Vagina (tissue), 2 donors: ENCODE measurements at regions not wholly inside any gene's neighbourhood (a gene's known extent, or its start where the extent isn't known, plus 50 kb on each side); places are given as distances from the start of the nearest gene placed in this dataset.

Experiments
- POLR2AphosphoS5 ChIP-seq, 2 donors: sonication (generic); formaldehyde crosslinking; IDR thresholded peaks; one replicate each; pipeline ENCODE4 v1.9.0; 2017; ENCODE audit warnings: antibody characterized with exemption in 2 of 2, mild to moderate bottlenecking in 2 of 2, low read depth in 1 of 2; ENCODE audit not compliant: insufficient read depth in 1 of 2
- TF ChIP-seq, protein P1 (sequence below), 3 experiments: fragments of 450-650 bp in 2 of 3; fragments of 200-600 bp in 1 of 3; sonication (generic) in 1 of 3; IDR thresholded peaks; one replicate each; pipeline ENCODE4 v1.5.1; 2017 to 2019; ENCODE audit warnings: antibody characterized with exemption in 3 of 3, mild to moderate bottlenecking in 2 of 3, moderate library complexity in 2 of 3

DNA sequence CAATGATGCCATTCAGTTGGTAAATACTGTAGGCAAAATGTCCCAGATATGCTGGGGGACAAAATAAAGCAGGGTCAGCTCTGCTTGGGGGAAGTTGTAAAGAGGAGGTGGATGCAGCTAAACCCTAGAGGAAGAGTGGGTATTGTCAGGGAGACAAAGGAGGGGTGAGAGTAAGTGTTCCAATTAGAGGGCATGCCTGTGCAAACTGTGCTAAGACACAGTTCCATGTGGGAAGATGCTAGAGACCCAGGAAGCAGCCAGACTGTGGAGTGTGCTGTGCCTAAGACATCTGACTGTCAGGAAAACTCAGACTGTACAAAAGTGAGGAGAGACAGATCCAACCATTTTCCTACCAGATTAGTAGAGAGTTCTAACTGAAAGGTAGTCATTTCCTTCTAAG is 474.3 kb downstream of the ATP23 start:
- TF ChIP-seq POLR2AphosphoS5 (IDR thresholded peaks at IDR 0.05; ENCODE audit: insufficient read depth in 1 of 2, low read depth in 1 of 2) = no peak
- TF ChIP-seq, protein P1, sequence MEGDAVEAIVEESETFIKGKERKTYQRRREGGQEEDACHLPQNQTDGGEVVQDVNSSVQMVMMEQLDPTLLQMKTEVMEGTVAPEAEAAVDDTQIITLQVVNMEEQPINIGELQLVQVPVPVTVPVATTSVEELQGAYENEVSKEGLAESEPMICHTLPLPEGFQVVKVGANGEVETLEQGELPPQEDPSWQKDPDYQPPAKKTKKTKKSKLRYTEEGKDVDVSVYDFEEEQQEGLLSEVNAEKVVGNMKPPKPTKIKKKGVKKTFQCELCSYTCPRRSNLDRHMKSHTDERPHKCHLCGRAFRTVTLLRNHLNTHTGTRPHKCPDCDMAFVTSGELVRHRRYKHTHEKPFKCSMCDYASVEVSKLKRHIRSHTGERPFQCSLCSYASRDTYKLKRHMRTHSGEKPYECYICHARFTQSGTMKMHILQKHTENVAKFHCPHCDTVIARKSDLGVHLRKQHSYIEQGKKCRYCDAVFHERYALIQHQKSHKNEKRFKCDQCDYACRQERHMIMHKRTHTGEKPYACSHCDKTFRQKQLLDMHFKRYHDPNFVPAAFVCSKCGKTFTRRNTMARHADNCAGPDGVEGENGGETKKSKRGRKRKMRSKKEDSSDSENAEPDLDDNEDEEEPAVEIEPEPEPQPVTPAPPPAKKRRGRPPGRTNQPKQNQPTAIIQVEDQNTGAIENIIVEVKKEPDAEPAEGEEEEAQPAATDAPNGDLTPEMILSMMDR (IDR thresholded peaks at IDR 0.05) = no peak
